ENCODE measurements at regions not wholly inside any gene's neighbourhood (a gene's known extent, or its start where the extent isn't known, plus 50 kb on each side); places are given as distances from the start of the nearest gene placed in this dataset.

DNA sequence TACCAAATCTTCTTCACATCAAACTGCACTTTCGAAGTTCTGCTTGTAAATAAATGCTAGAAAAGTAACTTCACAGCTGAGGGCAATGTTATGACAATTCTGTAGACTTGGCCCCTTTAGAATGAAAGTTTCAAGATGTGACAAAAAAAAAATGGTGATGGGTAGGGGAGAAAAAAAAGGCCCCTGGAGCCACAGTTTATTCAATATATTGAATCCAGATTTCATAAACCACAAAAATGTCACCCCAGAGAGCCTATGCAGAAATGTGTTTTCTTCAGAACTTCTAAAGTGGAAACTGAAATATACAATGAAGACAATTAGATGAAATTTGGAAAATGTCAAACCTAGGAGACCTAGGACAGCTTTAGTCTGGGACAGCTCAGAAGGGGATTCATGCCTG is 143.1 kb downstream of the EDN3 start:
- H3K27me3 ChIP-seq (ENCODE audit: control insufficient read depth, insufficient read depth, low read length), result no peaks in the 10 kb centered on the region
- no peak for DNase-seq (ENCODE audit: low read depth)
- no peak overlapping the region for H3K4me3 ChIP-seq (ENCODE audit: low read depth, low read length)
- no peak for FAIRE-seq
- no peaks in the 10 kb centered on the region for H3K36me3 ChIP-seq (ENCODE audit: control insufficient read depth, insufficient read depth, low read length)
- TF ChIP-seq, protein P1, sequence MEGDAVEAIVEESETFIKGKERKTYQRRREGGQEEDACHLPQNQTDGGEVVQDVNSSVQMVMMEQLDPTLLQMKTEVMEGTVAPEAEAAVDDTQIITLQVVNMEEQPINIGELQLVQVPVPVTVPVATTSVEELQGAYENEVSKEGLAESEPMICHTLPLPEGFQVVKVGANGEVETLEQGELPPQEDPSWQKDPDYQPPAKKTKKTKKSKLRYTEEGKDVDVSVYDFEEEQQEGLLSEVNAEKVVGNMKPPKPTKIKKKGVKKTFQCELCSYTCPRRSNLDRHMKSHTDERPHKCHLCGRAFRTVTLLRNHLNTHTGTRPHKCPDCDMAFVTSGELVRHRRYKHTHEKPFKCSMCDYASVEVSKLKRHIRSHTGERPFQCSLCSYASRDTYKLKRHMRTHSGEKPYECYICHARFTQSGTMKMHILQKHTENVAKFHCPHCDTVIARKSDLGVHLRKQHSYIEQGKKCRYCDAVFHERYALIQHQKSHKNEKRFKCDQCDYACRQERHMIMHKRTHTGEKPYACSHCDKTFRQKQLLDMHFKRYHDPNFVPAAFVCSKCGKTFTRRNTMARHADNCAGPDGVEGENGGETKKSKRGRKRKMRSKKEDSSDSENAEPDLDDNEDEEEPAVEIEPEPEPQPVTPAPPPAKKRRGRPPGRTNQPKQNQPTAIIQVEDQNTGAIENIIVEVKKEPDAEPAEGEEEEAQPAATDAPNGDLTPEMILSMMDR (IDR thresholded peaks at IDR 0.05; ENCODE audit: insufficient read depth, low read length, severe bottlenecking), result no peak

DNA sequence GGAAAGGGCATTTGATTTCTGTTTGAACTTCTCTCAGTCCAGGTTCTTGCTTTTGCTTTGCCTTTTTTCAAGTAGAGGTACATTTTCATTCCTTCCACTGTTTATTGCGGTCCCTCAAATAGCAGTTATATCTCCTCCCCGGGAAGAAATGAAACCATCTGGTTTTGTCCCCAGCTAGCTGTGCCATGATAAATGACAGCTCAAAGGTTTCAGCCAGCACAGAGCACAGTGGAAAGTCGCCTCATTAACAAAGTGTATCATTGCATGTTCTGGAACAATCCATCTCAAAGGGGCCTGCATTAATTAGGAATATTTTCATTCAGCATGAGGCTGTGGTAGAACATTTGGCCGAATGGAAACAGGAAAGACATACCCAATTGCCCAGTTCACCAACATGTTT is 146.0 kb downstream of the EDN3 start:
- H3K27me3 ChIP-seq (ENCODE audit: control insufficient read depth, insufficient read depth, low read length), result no peaks in the 10 kb centered on the region
- DNase-seq (ENCODE audit: low read depth) (no peak), FAIRE-seq (no peak)
- no peaks in the 10 kb centered on the region for H3K36me3 ChIP-seq (ENCODE audit: control insufficient read depth, insufficient read depth, low read length)
- TF ChIP-seq, protein P1 (IDR thresholded peaks at IDR 0.05; ENCODE audit: insufficient read depth, low read length, severe bottlenecking), result no peak
- H3K4me3 ChIP-seq (ENCODE audit: low read depth, low read length), result no peak overlapping the region

DNA sequence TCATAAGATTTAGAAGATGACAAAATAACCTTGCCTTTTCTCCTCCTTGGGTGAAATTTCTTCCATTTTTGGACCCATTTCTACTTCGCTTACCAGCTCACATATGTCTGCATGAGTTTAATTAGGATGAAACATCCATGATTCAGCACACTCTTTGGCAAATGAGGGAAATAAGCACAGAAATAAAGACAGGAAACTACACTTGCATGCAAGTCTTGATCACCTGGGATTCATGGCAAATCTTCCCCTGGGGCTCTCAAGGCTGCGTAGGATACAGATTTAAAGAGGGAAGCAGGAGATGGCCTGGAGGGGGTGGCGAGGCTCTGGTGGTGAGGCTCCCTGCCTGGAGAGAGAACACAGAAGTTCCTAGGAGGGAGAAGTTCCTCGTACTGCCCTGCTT is 147.8 kb downstream of the EDN3 start:
- DNase-seq (ENCODE audit: low read depth) (no peak), FAIRE-seq (no peak)
- no peaks in the 10 kb centered on the region for H3K27me3 ChIP-seq (ENCODE audit: control insufficient read depth, insufficient read depth, low read length)

GRCh38 chr20:59448851-59449444 is 148.5 kb downstream of the EDN3 start:
- FAIRE-seq (no peak), DNase-seq (ENCODE audit: low read depth) (no peak)
- Histone ChIP-seq H3K4me3 (ENCODE audit: low read depth, low read length) (no peak overlapping the region), H3K27me3 (ENCODE audit: control insufficient read depth, insufficient read depth, low read length) (no peaks in the 10 kb centered on the region), H3K36me3 (ENCODE audit: control insufficient read depth, insufficient read depth, low read length) (no peaks in the 10 kb centered on the region)
- TF ChIP-seq, protein P1 (IDR thresholded peaks at IDR 0.05; ENCODE audit: insufficient read depth, low read length, severe bottlenecking), result no peak

More for the DNA sequence above, 147.8 kb downstream of the EDN3 start:
- TF ChIP-seq, protein P1 (IDR thresholded peaks at IDR 0.05; ENCODE audit: insufficient read depth, low read length, severe bottlenecking), result no peak
- Histone ChIP-seq H3K36me3 (ENCODE audit: control insufficient read depth, insufficient read depth, low read length) (no peaks in the 10 kb centered on the region), H3K4me3 (ENCODE audit: low read depth, low read length) (no peak overlapping the region)

DNA sequence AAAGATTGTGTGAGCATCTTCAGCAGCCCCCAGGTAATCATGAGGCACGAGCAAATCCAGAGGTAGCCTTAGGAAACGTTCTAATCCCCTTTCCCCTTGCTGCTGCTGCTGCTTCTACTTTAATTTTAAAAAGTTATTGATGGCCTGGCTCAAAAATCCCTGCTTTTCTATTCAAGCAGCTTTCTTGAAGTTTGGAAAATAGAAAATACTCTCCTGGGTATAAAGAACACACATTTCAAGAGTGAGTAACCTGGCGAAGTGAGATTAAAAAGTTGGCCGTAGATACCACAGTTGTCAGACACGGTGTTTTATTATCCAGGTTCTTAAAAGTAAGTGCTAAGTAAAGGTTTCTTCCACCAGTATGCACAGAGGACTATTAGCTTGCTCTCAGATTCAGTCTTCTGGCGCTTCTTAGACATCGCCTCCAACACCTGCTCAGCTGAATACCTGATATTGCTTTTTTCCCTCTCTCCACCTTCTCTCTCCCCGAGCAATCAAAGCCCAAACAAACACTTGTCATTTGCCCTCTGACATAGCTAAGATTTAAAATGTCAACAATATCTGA is 150.7 kb downstream of the EDN3 start:
- Histone ChIP-seq H3K27me3 (ENCODE audit: control insufficient read depth, insufficient read depth, low read length) (no peaks in the 10 kb centered on the region), H3K36me3 (ENCODE audit: control insufficient read depth, insufficient read depth, low read length) (no peaks in the 10 kb centered on the region), H3K4me3 (ENCODE audit: low read depth, low read length) (no peak overlapping the region)
- TF ChIP-seq, protein P1 (IDR thresholded peaks at IDR 0.05; ENCODE audit: insufficient read depth, low read length, severe bottlenecking), result no peak
- FAIRE-seq (no peak), DNase-seq (ENCODE audit: low read depth) (no peak)

GRCh38 chr20:59451641-59452040 is 151.2 kb downstream of the EDN3 start:
- Histone ChIP-seq H3K36me3 (ENCODE audit: control insufficient read depth, insufficient read depth, low read length) (no peaks in the 10 kb centered on the region), H3K27me3 (ENCODE audit: control insufficient read depth, insufficient read depth, low read length) (no peaks in the 10 kb centered on the region), H3K4me3 (ENCODE audit: low read depth, low read length) (no peak overlapping the region)
- TF ChIP-seq, protein P1 (IDR thresholded peaks at IDR 0.05; ENCODE audit: insufficient read depth, low read length, severe bottlenecking), result no peak
- FAIRE-seq (no peak), DNase-seq (ENCODE audit: low read depth) (no peak)
